Uterus (tissue), 2 donors: ENCODE measurements at regions not wholly inside any gene's neighbourhood (a gene's known extent, or its start where the extent isn't known, plus 50 kb on each side); places are given as distances from the start of the nearest gene placed in this dataset.

Experiments
- CTCF ChIP-seq, 4 experiments: fragments of 200-600 bp in 2 of 4; fragments of 450-650 bp in 2 of 4; sonication (generic) in 2 of 4; IDR thresholded peaks; one replicate each; pipeline ENCODE4 v1.5.1; 2016 to 2019; ENCODE audit warnings: antibody characterized with exemption in 4 of 4, mild to moderate bottlenecking in 2 of 4, moderate library complexity in 1 of 4
- POLR2A ChIP-seq, 2 donors: fragments of 450-650 bp; IDR thresholded peaks; one replicate each; pipeline ENCODE4 v1.6.1; 2016; ENCODE audit warnings: antibody characterized with exemption in 2 of 2, mild to moderate bottlenecking in 1 of 2, moderate library complexity in 1 of 2

- TF ChIP-seq CTCF (IDR thresholded peaks at IDR 0.05) (no peak), POLR2A (IDR thresholded peaks at IDR 0.05) (no peak)
These were observed 705.9 kb upstream of the AGA start for GRCh38 chr4:178148106-178148505.
